GM04504 (cell line): ENCODE measurements at regions not wholly inside any gene's neighbourhood (a gene's known extent, or its start where the extent isn't known, plus 50 kb on each side); places are given as distances from the start of the nearest gene placed in this dataset.
"Not testable (repeated sequence)": the region's sequence is repeated elsewhere in the genome, so short reads cannot be mapped to it uniquely, and the experiment has no call there.

Experiments used
- DNase-seq: peaks from one replicate; pipeline ENCODE4 v3.0.0-alpha.2; 2012; ENCODE audit warnings: low read depth

DNA sequence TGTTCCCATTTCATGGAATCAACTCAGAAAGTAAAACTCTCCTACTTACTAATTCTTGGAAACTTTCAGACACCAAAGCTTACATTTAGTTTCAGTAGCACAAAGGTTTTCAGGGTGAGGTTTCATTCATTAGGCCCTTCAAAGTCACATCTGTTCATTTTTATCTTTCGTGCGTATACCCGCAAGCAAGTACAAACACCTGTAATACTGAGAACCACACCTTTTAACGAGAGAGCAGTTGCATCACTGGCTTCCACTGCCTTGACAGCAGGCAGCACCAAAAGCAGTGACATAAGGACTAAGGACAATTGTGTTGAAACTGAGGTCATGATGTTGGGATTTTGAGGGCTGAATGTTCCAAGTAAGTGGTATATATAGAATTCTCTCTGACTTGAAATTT is 60.5 kb downstream of the GOLGA6L22 start:
- DNase-seq = not testable (repeated sequence)

GRCh38 chr15:22526537-22526936 is 67.8 kb downstream of the GOLGA6L22 start:
- DNase-seq = not testable (repeated sequence)

- not testable (repeated sequence) for DNase-seq
Measured at GRCh38 chr15:22527016-22527415, 68.3 kb downstream of the GOLGA6L22 start.

GRCh38 chr15:22529200-22529599 is 70.5 kb downstream of the GOLGA6L22 start:
- not testable (repeated sequence) for DNase-seq

- not testable (repeated sequence) for DNase-seq
Measured at GRCh38 chr15:22559701-22560100, 101.0 kb downstream of the GOLGA6L22 start.

DNA sequence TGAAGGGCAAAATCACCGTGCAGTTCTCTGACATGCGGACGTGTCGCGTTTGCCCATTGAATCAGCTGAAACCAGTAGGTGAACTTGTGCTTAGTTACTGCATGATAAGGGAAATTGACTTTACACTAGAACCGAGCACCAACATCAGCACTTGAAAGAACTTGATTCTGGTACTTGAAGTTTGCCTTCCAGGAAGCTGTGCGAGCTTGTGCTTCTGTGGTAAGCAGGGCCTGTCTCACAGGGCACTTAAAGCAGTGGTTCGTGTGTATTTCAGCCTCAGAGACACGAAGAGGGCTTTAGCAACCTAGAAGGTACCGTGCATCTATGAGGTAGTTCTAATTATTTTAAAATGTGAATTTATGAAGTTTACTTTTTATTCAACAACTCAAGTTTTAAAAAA is 103.0 kb downstream of the GOLGA6L22 start:
- DNase-seq = not testable (repeated sequence)

GRCh38 chr15:22566510-22566909 is 107.8 kb downstream of the GOLGA6L22 start:
- not testable (repeated sequence) for DNase-seq

- DNase-seq = not testable (repeated sequence)
Measured at GRCh38 chr15:22569486-22569885, 110.8 kb downstream of the GOLGA6L22 start.

DNA sequence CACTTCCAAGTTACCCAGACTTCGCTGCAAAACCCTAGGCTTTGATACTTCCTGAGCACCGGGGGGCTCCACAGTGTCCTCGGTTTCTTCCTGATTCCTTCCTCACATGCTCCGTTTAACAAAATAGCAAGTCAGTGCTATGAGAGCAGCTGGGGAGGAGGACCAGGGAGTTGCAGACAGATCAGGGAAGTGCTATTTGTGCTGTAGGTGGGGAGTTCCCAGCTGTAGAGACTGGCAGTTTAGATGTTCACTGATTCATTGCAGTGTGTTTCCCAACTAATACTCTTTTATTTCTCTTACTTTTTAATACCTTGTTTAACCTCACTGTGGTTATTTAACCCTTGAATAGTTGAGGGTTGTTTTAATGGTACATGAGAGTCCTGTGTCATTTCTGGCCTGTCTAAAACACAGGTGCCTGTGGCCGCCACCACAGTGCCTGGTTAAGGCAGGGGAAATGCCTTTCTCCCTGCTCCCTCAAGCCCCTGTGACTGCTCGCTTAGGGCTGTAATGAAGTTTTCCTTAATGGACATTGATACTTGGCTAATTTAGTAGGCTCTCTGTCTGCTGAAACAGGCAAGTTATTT is 113.5 kb downstream of the GOLGA6L22 start:
- DNase-seq = not testable (repeated sequence)

DNA sequence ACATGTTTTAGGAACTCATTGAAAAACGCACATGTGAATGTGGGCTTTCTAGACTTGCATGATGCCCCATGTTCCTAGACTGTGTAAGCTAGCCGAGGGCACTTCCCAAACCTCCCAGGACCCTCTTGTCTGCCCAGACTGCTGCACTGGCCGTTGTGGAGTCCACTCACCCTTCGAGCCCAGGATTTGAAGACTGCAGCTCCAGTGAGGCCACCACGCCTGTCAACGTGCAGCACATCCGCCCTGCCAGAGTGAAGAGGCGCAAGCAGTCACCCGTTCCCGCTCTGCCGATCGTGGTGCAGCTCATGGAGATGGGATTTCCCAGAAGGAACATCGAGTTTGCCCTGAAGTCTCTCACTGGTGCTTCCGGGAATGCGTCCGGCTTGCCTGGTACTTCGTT is 114.1 kb downstream of the GOLGA6L22 start:
- not testable (repeated sequence) for DNase-seq

GRCh38 chr15:22577828-22578227 is 119.1 kb downstream of the GOLGA6L22 start:
- DNase-seq = not testable (repeated sequence)

- DNase-seq = not testable (repeated sequence)
Measured at GRCh38 chr15:22579213-22579612, 120.5 kb downstream of the GOLGA6L22 start.

DNA sequence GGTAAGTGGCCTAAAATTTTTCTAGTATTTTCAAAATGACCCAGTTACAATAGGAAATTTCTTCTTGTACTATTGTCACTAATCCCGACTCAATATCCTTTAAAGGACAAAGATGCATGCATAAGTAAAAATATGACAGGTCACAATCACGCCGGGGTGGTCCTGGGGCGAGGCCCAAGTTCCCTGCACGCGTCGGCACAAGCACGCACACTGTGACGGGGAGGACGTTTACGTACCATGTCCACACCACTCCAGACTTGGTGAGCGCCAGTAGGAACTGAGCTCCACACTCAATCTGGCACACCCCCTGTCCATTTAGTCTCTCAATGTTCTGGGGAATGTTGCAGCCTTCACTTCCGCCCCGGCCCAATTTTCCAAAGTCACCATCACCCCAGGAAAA is 128.7 kb downstream of the GOLGA6L22 start:
- not testable (repeated sequence) for DNase-seq

DNA sequence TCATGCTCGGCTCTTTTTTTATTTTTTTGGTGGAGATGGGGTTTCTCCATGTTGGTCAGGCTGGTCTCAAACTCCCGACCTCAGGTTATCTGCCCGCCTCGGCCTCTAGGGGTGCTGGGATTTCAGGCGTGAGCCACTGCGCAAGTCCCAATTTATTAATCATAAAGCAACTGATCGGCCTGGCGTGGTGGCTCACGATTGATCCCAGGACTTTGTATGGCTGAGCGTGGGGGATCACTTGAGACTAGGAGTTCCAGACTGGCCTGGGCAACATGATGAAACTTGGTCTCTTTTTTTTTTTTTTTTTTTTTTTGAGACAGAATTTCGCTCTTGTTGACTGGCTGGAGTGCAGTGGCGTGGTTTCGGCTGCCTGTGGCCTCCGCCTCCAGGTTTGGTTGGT is 139.8 kb downstream of the GOLGA6L22 start:
- DNase-seq = not testable (repeated sequence)

GRCh38 chr15:22599526-22600320 is 141.0 kb downstream of the GOLGA6L22 start:
- DNase-seq = not testable (repeated sequence)

DNA sequence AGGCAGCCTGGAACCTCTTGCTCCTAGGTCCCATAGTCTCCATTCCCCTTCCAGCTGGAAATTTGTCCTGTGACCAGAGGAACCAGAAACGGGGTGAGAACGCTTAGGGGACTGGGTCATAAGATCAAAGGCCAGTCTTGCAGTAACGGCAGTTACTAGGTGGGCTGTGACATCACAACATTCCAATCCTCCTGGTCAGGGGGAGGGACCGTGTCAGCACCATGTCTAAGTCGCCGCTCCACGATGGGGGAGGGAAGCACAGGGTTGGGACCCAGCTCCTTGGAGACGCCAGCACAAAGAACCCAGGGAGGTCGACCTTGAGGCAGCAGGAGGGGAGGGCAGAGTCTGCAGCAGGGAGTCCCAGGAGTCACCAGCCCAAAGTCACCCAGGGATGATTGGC is 158.3 kb downstream of the GOLGA6L22 start:
- not testable (repeated sequence) for DNase-seq

DNA sequence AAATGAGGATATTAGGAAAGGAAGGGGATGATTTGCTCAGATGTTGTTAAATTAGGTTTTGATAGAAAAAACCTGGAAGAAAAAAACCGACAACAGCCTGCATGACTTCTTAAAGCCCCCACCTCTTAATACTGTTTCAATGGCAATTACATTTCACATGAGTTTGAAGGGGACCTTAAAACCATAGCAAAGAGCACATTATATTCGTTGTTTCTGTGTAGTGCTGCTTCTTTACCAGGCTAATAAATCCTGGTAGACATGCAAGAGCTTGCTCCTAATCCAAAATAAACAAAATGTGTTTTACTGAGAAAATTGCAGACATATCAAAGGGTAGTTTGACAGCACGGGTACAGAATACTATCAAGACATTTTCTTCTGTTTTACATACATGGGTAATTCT is 154.7 kb upstream of the NIPA1 start:
- not testable (repeated sequence) for DNase-seq

GRCh38 chr15:22639983-22640382 is 146.5 kb upstream of the NIPA1 start:
- DNase-seq = not testable (repeated sequence)

GRCh38 chr15:22649458-22649857 is 137.0 kb upstream of the NIPA1 start:
- DNase-seq = not testable (repeated sequence)

DNA sequence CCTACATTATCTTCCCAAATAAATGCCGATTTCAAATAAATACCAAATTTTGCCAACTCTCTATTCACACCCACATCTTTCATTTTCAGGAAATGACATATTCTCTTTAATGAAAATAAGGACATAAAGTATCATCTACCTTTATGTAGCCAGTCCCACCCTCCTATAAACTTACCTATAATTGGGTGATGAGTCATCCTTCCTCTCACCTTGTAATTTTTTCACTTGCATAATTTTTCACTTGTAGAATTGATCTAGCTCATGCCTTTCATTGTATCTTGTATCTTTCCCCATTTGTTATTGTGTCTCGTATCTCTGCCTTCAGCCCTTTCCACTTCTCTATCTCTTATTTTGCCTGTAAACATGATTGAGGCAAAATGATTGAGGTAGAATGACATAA is 135.3 kb upstream of the NIPA1 start:
- DNase-seq = not testable (repeated sequence)

DNA sequence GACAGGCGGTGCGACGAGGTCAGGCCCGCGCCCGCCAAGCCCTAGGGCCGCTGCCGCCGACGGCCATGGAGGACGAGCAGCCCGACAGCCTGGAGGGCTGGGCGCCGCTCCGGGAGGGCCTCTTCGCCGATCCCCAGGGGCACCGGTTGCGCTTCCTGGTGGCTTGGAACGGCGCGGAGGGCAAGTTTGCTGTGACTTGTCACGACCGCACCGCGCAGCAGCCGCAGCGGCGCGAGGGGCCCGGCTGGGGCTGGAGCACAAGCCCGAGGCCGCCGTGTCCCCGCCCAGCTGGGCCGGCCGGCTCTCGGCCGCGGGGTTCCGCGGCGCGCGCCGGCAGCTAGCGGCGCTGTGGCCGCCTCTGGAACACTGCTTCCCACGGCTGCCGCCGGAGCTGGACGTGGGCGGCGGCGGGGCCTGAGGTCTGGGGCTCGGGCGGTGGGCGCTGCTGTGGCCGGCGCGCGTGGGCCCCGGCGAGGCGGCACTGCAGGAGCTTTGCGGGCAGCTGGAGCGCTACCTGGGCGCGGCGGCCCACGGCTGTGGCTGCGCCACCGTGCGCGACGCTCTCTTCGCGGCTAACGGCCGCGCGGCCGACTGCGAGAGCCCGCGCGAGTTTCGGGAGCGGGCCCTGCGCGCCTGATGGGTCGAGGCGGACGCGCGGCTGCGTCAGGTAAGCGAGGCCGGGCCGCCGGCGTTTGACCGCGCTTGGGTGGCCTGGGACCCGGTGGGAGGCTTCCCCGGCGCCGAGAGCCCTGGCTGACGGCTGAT is 122.0 kb upstream of the NIPA1 start:
- DNase-seq = not testable (repeated sequence)

DNA sequence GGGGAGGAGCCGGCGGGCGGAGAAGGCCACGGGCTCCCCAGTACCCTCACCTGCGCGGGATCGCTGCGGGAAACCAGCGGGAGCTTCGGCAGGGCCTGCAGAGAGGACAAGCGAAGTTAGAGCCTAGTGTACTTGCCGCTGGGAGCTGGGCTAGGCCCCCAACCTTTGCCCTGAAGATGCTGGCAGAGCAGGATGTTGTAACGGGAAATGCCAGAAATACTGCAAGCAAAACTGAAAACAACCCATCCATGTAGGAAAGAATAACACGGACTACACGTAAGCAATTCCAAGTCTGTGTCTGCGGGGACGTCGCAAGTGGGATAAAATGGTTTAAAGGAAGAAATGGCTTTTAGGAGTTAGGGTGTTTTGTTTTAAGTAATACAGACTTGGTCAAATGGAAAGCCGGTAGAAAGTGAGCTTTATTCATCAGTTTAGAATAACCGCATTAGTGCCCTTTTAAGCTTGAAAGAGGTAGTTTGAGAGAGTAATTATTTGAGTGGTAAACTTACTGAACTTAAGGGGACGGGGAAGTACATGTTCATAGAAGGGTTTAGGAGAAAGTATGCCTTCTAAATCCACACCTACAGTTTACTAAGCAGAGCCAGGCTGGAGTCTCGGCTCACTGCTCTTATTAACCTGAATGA is 121.3 kb upstream of the NIPA1 start:
- DNase-seq = peak; percentile 52
